C4-2B (cell line): ENCODE measurements at regions not wholly inside any gene's neighbourhood (a gene's known extent, or its start where the extent isn't known, plus 50 kb on each side); places are given as distances from the start of the nearest gene placed in this dataset.

Experiments
- ZFX ChIP-seq: fragments of 450-650 bp; IDR thresholded peaks from 2 replicates; pipeline ENCODE4 v1.6.1; 2017
- TF ChIP-seq, protein P1 (sequence below): fragments of 450-650 bp; conservative IDR thresholded peaks from 2 replicates; pipeline ENCODE4 v1.5.1; 2017; ENCODE audit warnings: mild to moderate bottlenecking

DNA sequence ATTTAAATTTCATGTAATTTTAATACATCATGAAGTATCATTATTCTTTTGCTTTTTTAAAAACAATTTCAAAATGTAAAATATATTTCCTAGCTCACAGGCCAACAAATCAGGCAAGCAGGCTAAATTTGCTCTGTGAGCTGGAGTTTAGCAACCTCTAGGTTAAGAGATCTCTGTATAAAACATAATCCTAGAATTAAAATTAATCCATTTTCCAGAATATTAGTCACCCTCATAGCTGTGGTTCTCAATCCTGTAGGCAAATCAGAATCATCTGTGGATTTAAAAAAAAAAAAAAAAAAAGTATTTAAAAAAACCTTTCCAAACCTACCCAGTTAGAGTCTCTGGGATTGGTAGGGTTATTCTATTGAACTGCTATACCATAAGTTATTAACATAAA, 209.7 kb downstream of the MINAR1 start:
- TF ChIP-seq, protein P1, sequence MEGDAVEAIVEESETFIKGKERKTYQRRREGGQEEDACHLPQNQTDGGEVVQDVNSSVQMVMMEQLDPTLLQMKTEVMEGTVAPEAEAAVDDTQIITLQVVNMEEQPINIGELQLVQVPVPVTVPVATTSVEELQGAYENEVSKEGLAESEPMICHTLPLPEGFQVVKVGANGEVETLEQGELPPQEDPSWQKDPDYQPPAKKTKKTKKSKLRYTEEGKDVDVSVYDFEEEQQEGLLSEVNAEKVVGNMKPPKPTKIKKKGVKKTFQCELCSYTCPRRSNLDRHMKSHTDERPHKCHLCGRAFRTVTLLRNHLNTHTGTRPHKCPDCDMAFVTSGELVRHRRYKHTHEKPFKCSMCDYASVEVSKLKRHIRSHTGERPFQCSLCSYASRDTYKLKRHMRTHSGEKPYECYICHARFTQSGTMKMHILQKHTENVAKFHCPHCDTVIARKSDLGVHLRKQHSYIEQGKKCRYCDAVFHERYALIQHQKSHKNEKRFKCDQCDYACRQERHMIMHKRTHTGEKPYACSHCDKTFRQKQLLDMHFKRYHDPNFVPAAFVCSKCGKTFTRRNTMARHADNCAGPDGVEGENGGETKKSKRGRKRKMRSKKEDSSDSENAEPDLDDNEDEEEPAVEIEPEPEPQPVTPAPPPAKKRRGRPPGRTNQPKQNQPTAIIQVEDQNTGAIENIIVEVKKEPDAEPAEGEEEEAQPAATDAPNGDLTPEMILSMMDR, result no peak
- TF ChIP-seq ZFX, result no peak
